Gastroesophageal sphincter (tissue), 3 donors: ENCODE measurements at regions not wholly inside any gene's neighbourhood (a gene's known extent, or its start where the extent isn't known, plus 50 kb on each side); places are given as distances from the start of the nearest gene placed in this dataset.

ENCODE experiments used
- CTCF ChIP-seq, 4 experiments: fragments of 200-600 bp in 2 of 4; fragments of 450-650 bp in 2 of 4; sonication (generic) in 1 of 4; IDR thresholded peaks; one replicate each; pipeline ENCODE4 v1.5.1; 2017 to 2019; ENCODE audit warnings: antibody characterized with exemption in 4 of 4, mild to moderate bottlenecking in 2 of 4, moderate library complexity in 2 of 4
- POLR2A ChIP-seq, 2 donors: fragments of 450-650 bp; IDR thresholded peaks; one replicate each; pipeline ENCODE4 v1.6.1; 2017; ENCODE audit warnings: antibody characterized with exemption in 2 of 2, mild to moderate bottlenecking in 2 of 2, moderate library complexity in 1 of 2
- POLR2AphosphoS5 ChIP-seq: sonication (generic); formaldehyde crosslinking; IDR thresholded peaks from one replicate; pipeline ENCODE4 v1.6.1; 2017; ENCODE audit warnings: antibody characterized with exemption

- no peak for TF ChIP-seq CTCF (IDR thresholded peaks at IDR 0.05)
- TF ChIP-seq POLR2A (IDR thresholded peaks at IDR 0.05): no peak
- no peak for TF ChIP-seq POLR2AphosphoS5
Observed at GRCh38 chr10:107800061-107800460, 635.6 kb upstream of the SORCS1 start.
